Endothelial cell of umbilical vein (primary cell): ENCODE measurements at regions not wholly inside any gene's neighbourhood (a gene's known extent, or its start where the extent isn't known, plus 50 kb on each side); places are given as distances from the start of the nearest gene placed in this dataset.

Experiments used
- BruUV-seq: library from RNA; stranded (reverse); fragments of 400-500 nt; replicated peaks from 2 replicates; lab custom pipeline; 2021; lab: Mats Ljungman, UMichigan
- CTCF ChIA-PET: fragments of 300-600, 350-600 bp; sonication (Branson Sonifier 250); formaldehyde crosslinking; loops from one replicate; lab custom pipeline; 2021; ENCODE audit warnings: antibody characterized with exemption, inconsistent platforms; lab: Charles Lee
- POLR2A ChIA-PET: fragments of 300-600, 350-600 bp; sonication (Branson Sonifier 250); formaldehyde crosslinking; loops from one replicate; lab custom pipeline; 2021; ENCODE audit warnings: antibody characterized with exemption, inconsistent platforms; lab: Charles Lee
- DNase-seq: peaks from one replicate; pipeline ENCODE4 v3.0.0-alpha.2; 2011; ENCODE audit warnings: low read depth, low spot score
- FAIRE-seq: peaks from 2 replicates; lab custom pipeline; 2011; peaks lifted over from hg19 to GRCh38; lab: Jason Lieb, UNC
- H2AFZ ChIP-seq: 2 replicates; pipeline ENCODE4 v1.6.0; 2012; ENCODE audit warnings: low read depth, low read length, control low read depth, inconsistent platforms
- H3K27ac ChIP-seq: 2 replicates; pipeline ENCODE4 v1.5.1; 2011; ENCODE audit warnings: low read depth, mild to moderate bottlenecking, control low read depth, low read length, moderate library complexity; ENCODE audit not compliant: insufficient read depth
- H3K27me3 ChIP-seq, 2 experiments: 2 replicates each; pipeline versions ENCODE4 v1.6.0 to v1.6.1; 2011; ENCODE audit warnings: low read length in 2 of 2, mixed read lengths in 1 of 2; ENCODE audit not compliant: control insufficient read depth in 2 of 2, insufficient read depth in 2 of 2
- H3K36me3 ChIP-seq, 2 experiments: 2 replicates in 1 of 2; 3 replicates in 1 of 2; pipeline ENCODE4 v1.5.1; 2011; ENCODE audit warnings: low read length in 2 of 2, mild to moderate bottlenecking in 1 of 2, moderate library complexity in 1 of 2; ENCODE audit not compliant: control insufficient read depth in 2 of 2, insufficient read depth in 2 of 2; ENCODE audit errors: extremely low read depth in 1 of 2
- H3K4me1 ChIP-seq: 3 replicates; pipeline ENCODE4 v1.5.1; 2011; ENCODE audit warnings: mild to moderate bottlenecking, low read length; ENCODE audit not compliant: control insufficient read depth, insufficient read depth; ENCODE audit errors: extremely low read depth
- H3K4me2 ChIP-seq: 2 replicates; pipeline ENCODE4 v1.6.1; 2011; ENCODE audit warnings: low read length, control low read depth, mixed read lengths; ENCODE audit not compliant: insufficient read depth
- H3K4me3 ChIP-seq, 3 experiments: fragments of 200-600 bp in 1 of 3; sonication (generic), shearing (Covaris generic) in 1 of 3; replicated peaks in 1 of 3; 2 replicates each; pipeline ENCODE4 v1.5.1; 2011 to 2016; ENCODE audit warnings: control low read depth in 3 of 3, low read length in 3 of 3, mild to moderate bottlenecking in 2 of 3, inconsistent platforms in 1 of 3, low read depth in 1 of 3, moderate library complexity in 1 of 3; ENCODE audit not compliant: insufficient read depth in 1 of 3
- H3K79me2 ChIP-seq: 2 replicates; pipeline ENCODE4 v1.6.0; 2012; ENCODE audit warnings: low read length, inconsistent platforms; ENCODE audit not compliant: control insufficient read depth, insufficient read depth
- H3K9ac ChIP-seq: replicated peaks from 2 replicates; pipeline ENCODE3; 2011; ENCODE audit warnings: low read length, control low read depth; ENCODE audit not compliant: insufficient read depth; ENCODE audit errors: extremely low read depth
- H3K9me1 ChIP-seq: replicated peaks from 3 replicates; pipeline ENCODE4 v1.6.0; 2011; ENCODE audit warnings: mild to moderate bottlenecking, low read length; ENCODE audit not compliant: control insufficient read depth, insufficient read depth; ENCODE audit errors: extremely low read depth
- H3K9me3 ChIP-seq: replicated peaks from 2 replicates; pipeline ENCODE4 v1.5.1; 2012; ENCODE audit warnings: low read length, inconsistent platforms; ENCODE audit not compliant: control insufficient read depth, insufficient read depth
- H4K20me1 ChIP-seq: replicated peaks from 2 replicates; pipeline ENCODE3; 2011; ENCODE audit warnings: mild to moderate bottlenecking, low read length; ENCODE audit not compliant: control insufficient read depth, insufficient read depth; ENCODE audit errors: extremely low read depth
- CTCF ChIP-seq, 2 donors: IDR thresholded peaks; 1 replicate in 1 of 2; 2 replicates in 1 of 2; pipeline ENCODE4 v1.5.1; 2011; ENCODE audit warnings: low read length in 2 of 2, mild to moderate bottlenecking in 2 of 2, moderate library complexity in 2 of 2, control low read depth in 1 of 2, inconsistent platforms in 1 of 2, low read depth in 1 of 2; ENCODE audit not compliant: insufficient read depth in 1 of 2; ENCODE audit errors: extremely low read depth in 1 of 2
- EZH2 ChIP-seq: IDR thresholded peaks from 2 replicates; pipeline ENCODE4 v1.6.1; 2012; ENCODE audit warnings: borderline replicate concordance, low read depth, mild to moderate bottlenecking, moderate library complexity, low read length, inconsistent platforms; ENCODE audit not compliant: severe bottlenecking
- FOS ChIP-seq: IDR thresholded peaks from 2 replicates; pipeline ENCODE4 v1.6.1; 2011; ENCODE audit warnings: mild to moderate bottlenecking, low read length, moderate library complexity, borderline replicate concordance; ENCODE audit not compliant: insufficient read depth
- GATA2 ChIP-seq: IDR thresholded peaks from 2 replicates; pipeline ENCODE4 v1.7.0; 2011; ENCODE audit warnings: low read depth, mild to moderate bottlenecking, moderate library complexity, mixed read lengths, low read length; ENCODE audit not compliant: insufficient read length, insufficient read depth
- JUN ChIP-seq: IDR thresholded peaks from 2 replicates; pipeline ENCODE4 v1.6.1; 2011; ENCODE audit warnings: borderline replicate concordance, low read depth; ENCODE audit not compliant: insufficient read length, insufficient read depth
- MAX ChIP-seq: IDR thresholded peaks from 2 replicates; pipeline ENCODE4 v1.6.1; 2011; ENCODE audit not compliant: insufficient read depth, insufficient read length
- MYC ChIP-seq: IDR thresholded peaks from one replicate; pipeline ENCODE4 v1.6.1; 2011; ENCODE audit warnings: mild to moderate bottlenecking, low read depth, low read length
- POLR2A ChIP-seq: IDR thresholded peaks from 2 replicates; pipeline ENCODE4 v1.6.1; 2012; ENCODE audit warnings: low read depth, mild to moderate bottlenecking, control low read depth, low read length
- POLR2AphosphoS5 ChIP-seq: IDR thresholded peaks from 2 replicates; pipeline ENCODE4 v1.6.1; 2012; ENCODE audit warnings: low read depth, mild to moderate bottlenecking, control low read depth, low read length, moderate library complexity; ENCODE audit not compliant: insufficient read depth
- dilution Hi-C: fragments of 300-500 bp; cut with MboI; formaldehyde crosslinking; loops from one replicate; pipeline ENCODE4 v1.15.0; 2019; ENCODE audit warnings: low sequenced_read_pairs; ENCODE audit not compliant: extremely low pct_ligation_motif_present
- intact Hi-C: fragments of 100-400 bp; cut with micrococcal nuclease; formaldehyde crosslinking; loops from one replicate; pipeline ENCODE4 v1.10.0; 2022

GRCh38 chr1:29732453-29732852, 496.1 kb downstream of the PTPRU start:
- DNase-seq (no peak), FAIRE-seq (no peak)
- Histone ChIP-seq H4K20me1 (no peaks in the 10 kb centered on the region), H3K9me3 (no peaks in the 10 kb centered on the region), H3K4me2 (no peak overlapping the region), H3K27me3 (no peaks in the 10 kb centered on the region), H3K27ac (no peak overlapping the region), H3K4me1 (no peaks in the 10 kb centered on the region), H3K9ac (no peak overlapping the region), H3K9me1 (no peaks in the 10 kb centered on the region), H2AFZ (no peak overlapping the region), H3K36me3 (no peaks in the 10 kb centered on the region), H3K79me2 (no peaks in the 10 kb centered on the region), H3K4me3 (no peak overlapping the region)
- TF ChIP-seq MAX = no peak
- no peak for TF ChIP-seq GATA2
- TF ChIP-seq FOS = no peak
- no peak for TF ChIP-seq POLR2AphosphoS5
- no peak for TF ChIP-seq JUN
- TF ChIP-seq CTCF (IDR thresholded peaks at IDR 0.05; ENCODE audit: extremely low read depth in 1 of 2, insufficient read depth in 1 of 2, low read depth in 1 of 2, low read length in 2 of 2) = no peak
- TF ChIP-seq POLR2A = no peak
- TF ChIP-seq MYC = no peak
- no peak for TF ChIP-seq EZH2
- ChIA-PET CTCF (no interaction called here), POLR2A (no interaction called here)
- BruUV-seq = no TSS peak
- intact Hi-C loops (no loop called here), dilution Hi-C loops (no loop called here)
